ENCODE measurements at regions not wholly inside any gene's neighbourhood (a gene's known extent, or its start where the extent isn't known, plus 50 kb on each side); places are given as distances from the start of the nearest gene placed in this dataset.

DNA sequence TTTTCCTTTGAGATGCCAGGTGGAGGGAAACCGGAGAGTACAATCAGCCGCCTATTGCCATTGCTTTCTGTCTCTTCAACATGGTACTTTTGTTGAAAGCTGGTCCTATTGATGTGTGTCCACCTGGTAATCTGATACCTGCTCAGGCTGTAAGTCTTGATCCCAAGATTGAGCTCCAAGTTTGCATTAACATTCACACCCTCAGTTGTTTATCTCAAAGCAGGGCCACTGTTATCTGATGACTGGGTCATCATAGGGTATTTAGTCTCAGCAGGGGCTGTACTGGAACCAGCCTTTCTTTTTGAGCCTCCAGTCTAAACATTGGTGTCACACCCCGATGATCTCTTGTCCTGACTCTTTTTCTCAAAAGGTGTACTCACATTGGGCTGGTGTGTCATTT, 370.3 kb upstream of the TOM1L1 start:
- H3K4ac ChIP-seq (replicated peaks; ENCODE audit: insufficient read length, low read depth, low read length) = no peak overlapping the region
- no peak overlapping the region for H2BK5ac ChIP-seq (ENCODE audit: low read depth, low read length)
- no peak overlapping the region for H2AK5ac ChIP-seq (ENCODE audit: low read depth, low read length)
- ChIA-PET POLR2A (ENCODE audit: partially characterized antibody) (no interaction called here), CTCF (ENCODE audit: partially characterized antibody) (interaction anchor here (1.6 kb wide), 1 partner anchor 14 kb away, joined by 6 read pairs; no protein-coding TSS in a partner anchor)
- no peak overlapping the region for H4K91ac ChIP-seq (replicated peaks; ENCODE audit: insufficient read length, low read length)
- H4K20me1 ChIP-seq (replicated peaks in 1 of 2; ENCODE audit: control insufficient read depth in 1 of 2, insufficient read depth in 2 of 2, low read length in 2 of 2) = no peaks in the 10 kb centered on the region
- WGBS, 2 experiments (ENCODE audit: extremely low coverage in 1 of 2, insufficient coverage in 1 of 2, insufficient read length in 1 of 2, insufficient replicate concordance in 2 of 2, low coverage in 1 of 2, low lambda C conversion rate in 2 of 2, missing lambda C conversion rate in 1 of 2) = 93% methylated on average over 3 of the region's 3 CpGs; no CpG with 5 or more reads in 1 of the 2 experiments
- H3K4me3 ChIP-seq (ENCODE audit: extremely low read depth in 1 of 4, insufficient read depth in 2 of 4, low read depth in 3 of 4, low read length in 4 of 4) = no peak overlapping the region
- no peak overlapping the region for H2BK15ac ChIP-seq (ENCODE audit: low read length)
- no peaks in the 10 kb centered on the region for H3K79me1 ChIP-seq (ENCODE audit: low read depth, low read length)
- H4K8ac ChIP-seq (ENCODE audit: extremely low read depth, insufficient read depth, low read length) = no peak overlapping the region
- DNase-seq (ENCODE audit: low read depth in 1 of 2, low spot score in 2 of 2) (no peak), FAIRE-seq (no peak)
- H3K18ac ChIP-seq (ENCODE audit: extremely low read depth, low read length) = no peak overlapping the region
- no peak overlapping the region for H3K56ac ChIP-seq (replicated peaks; ENCODE audit: insufficient read length, low read depth, low read length)
- no peak overlapping the region for H2BK12ac ChIP-seq (ENCODE audit: low read depth, low read length)
- H3K27ac ChIP-seq (ENCODE audit: low read depth, low read length) = no peak overlapping the region
- no peaks in the 10 kb centered on the region for H3K36me3 ChIP-seq (ENCODE audit: control insufficient read depth in 2 of 4, insufficient read depth in 4 of 4, low read length in 3 of 4)
- no peaks in the 10 kb centered on the region for H3K79me2 ChIP-seq (ENCODE audit: control insufficient read depth in 1 of 2, insufficient read depth in 2 of 2, low read length in 2 of 2)
- no peak overlapping the region for H2AFZ ChIP-seq (ENCODE audit: low read length)
- H4K5ac ChIP-seq (ENCODE audit: insufficient read length, low read depth, low read length) = no peak overlapping the region
- H3K4me2 ChIP-seq (ENCODE audit: insufficient read depth in 1 of 2, low read depth in 2 of 2, low read length in 2 of 2) = no peak overlapping the region
- no peak overlapping the region for H2BK120ac ChIP-seq (replicated peaks; ENCODE audit: low read depth, low read length)
- no peaks in the 10 kb centered on the region for H3K23me2 ChIP-seq (ENCODE audit: low read depth, low read length)
- no peaks in the 10 kb centered on the region for H3K27me3 ChIP-seq (replicated peaks in 1 of 4; ENCODE audit: control insufficient read depth in 3 of 4, extremely low read depth in 1 of 4, insufficient read depth in 3 of 4, low read length in 3 of 4)
- H3K14ac ChIP-seq (ENCODE audit: insufficient read length) = no peak overlapping the region
- H3K4me1 ChIP-seq (replicated peaks in 1 of 4; ENCODE audit: control insufficient read depth in 3 of 4, insufficient read depth in 4 of 4, low read length in 3 of 4) = peaks cover 0 to 3% (median 2%) of the 10 kb centered on the region in 4 experiments; a peak in 2 of 7 replicates
- no peak overlapping the region for H3K9ac ChIP-seq (replicated peaks in 1 of 4; ENCODE audit: extremely low read depth in 1 of 4, low read depth in 3 of 4, low read length in 3 of 4)
- no peak overlapping the region for H3K23ac ChIP-seq (ENCODE audit: insufficient read length)
- no peaks in the 10 kb centered on the region for H3K9me3 ChIP-seq (ENCODE audit: insufficient read depth in 2 of 2, low read depth in 1 of 2, low read length in 1 of 2)
- H2BK20ac ChIP-seq (ENCODE audit: low read length) = no peak overlapping the region
- TF ChIP-seq JUN (IDR thresholded peaks at IDR 0.05; ENCODE audit: low read depth, low read length) (no peak), SP2 (IDR thresholded peaks at IDR 0.05; ENCODE audit: low read length) (no peak), RFX5 (IDR thresholded peaks at IDR 0.05; ENCODE audit: borderline replicate concordance, low read depth, low read length) (no peak), ATF2 (IDR thresholded peaks at IDR 0.05; ENCODE audit: low read length) (no peak), RAD21 (IDR thresholded peaks at IDR 0.05 in 1 of 2, conservative IDR thresholded peaks at IDR 0.05 in 1 of 2; ENCODE audit: low read depth in 2 of 2, low read length in 2 of 2) (no peak), BACH1 (IDR thresholded peaks at IDR 0.05; ENCODE audit: low read length) (no peak), RBBP5 (IDR thresholded peaks at IDR 0.05; ENCODE audit: borderline replicate concordance, low read depth, low read length) (no peak), CREB1 (IDR thresholded peaks at IDR 0.05) (no peak), GTF2F1 (IDR thresholded peaks at IDR 0.05; ENCODE audit: borderline replicate concordance, low read depth, low read length) (no peak), YY1 (IDR thresholded peaks at IDR 0.05; ENCODE audit: low read depth, low read length) (no peak), HDAC2 (IDR thresholded peaks at IDR 0.05; ENCODE audit: borderline replicate concordance in 1 of 2, low read depth in 2 of 2, low read length in 2 of 2) (no peak), KDM1A (IDR thresholded peaks at IDR 0.05; ENCODE audit: borderline replicate concordance, low read length) (no peak), TAF1 (IDR thresholded peaks at IDR 0.05; ENCODE audit: low read depth, low read length) (no peak), BRCA1 (IDR thresholded peaks at IDR 0.05; ENCODE audit: low read depth, low read length) (no peak)
